Right renal pelvis (tissue), 4 donors: ENCODE measurements at regions not wholly inside any gene's neighbourhood (a gene's known extent, or its start where the extent isn't known, plus 50 kb on each side); places are given as distances from the start of the nearest gene placed in this dataset.

Experiments
- DNase-seq, 4 donors: peaks; one replicate each; pipeline ENCODE4 v3.0.0-alpha.2; 2013; ENCODE audit warnings: low read depth in 4 of 4, low spot score in 3 of 4, missing footprints in 1 of 4

- DNase-seq, result no peak
Measured at GRCh38 chr14:98893675-98894074, 378.3 kb downstream of the BCL11B start.

GRCh38 chr14:98894600-98894999 lies 377.4 kb downstream of the BCL11B start:
- no peak for DNase-seq

GRCh38 chr14:98896449-98896848 lies 375.5 kb downstream of the BCL11B start:
- DNase-seq, result no peak

GRCh38 chr14:98897605-98898309 lies 374.2 kb downstream of the BCL11B start:
- no peak for DNase-seq

- no peak for DNase-seq
Measured at GRCh38 chr14:98899441-98899840, 372.6 kb downstream of the BCL11B start.

GRCh38 chr14:98900236-98900635 lies 371.8 kb downstream of the BCL11B start:
- DNase-seq, result no peak

- no peak for DNase-seq
Measured at GRCh38 chr14:98900798-98901197, 371.2 kb downstream of the BCL11B start.

- DNase-seq, result no peak
Measured at GRCh38 chr14:98901511-98902205, 370.3 kb downstream of the BCL11B start.

GRCh38 chr14:98903371-98903770 lies 368.6 kb downstream of the BCL11B start:
- DNase-seq, result no peak

GRCh38 chr14:98904677-98905076 lies 367.3 kb downstream of the BCL11B start:
- DNase-seq, result no peak

GRCh38 chr14:98906123-98906995 lies 365.6 kb downstream of the BCL11B start:
- DNase-seq, result no peak

- no peak for DNase-seq
Measured at GRCh38 chr14:98907271-98907670, 364.7 kb downstream of the BCL11B start.

- no peak for DNase-seq
Measured at GRCh38 chr14:98908050-98908449, 363.9 kb downstream of the BCL11B start.

GRCh38 chr14:98909251-98909944 lies 362.6 kb downstream of the BCL11B start:
- no peak for DNase-seq

GRCh38 chr14:98910061-98910460 lies 361.9 kb downstream of the BCL11B start:
- no peak for DNase-seq

GRCh38 chr14:98912655-98913054 lies 359.3 kb downstream of the BCL11B start:
- DNase-seq, result no peak

GRCh38 chr14:98913967-98914650 lies 357.9 kb downstream of the BCL11B start:
- no peak for DNase-seq

- DNase-seq, result no peak
Measured at GRCh38 chr14:98914942-98915341, 357.1 kb downstream of the BCL11B start.

- no peak for DNase-seq
Measured at GRCh38 chr14:98915625-98916024, 356.4 kb downstream of the BCL11B start.

- DNase-seq, result no peak
Measured at GRCh38 chr14:98916036-98916435, 356.0 kb downstream of the BCL11B start.
